GM12875 (cell line): ENCODE measurements at regions not wholly inside any gene's neighbourhood (a gene's known extent, or its start where the extent isn't known, plus 50 kb on each side); places are given as distances from the start of the nearest gene placed in this dataset.

Experiments used
- H3K4me3 ChIP-seq: one replicate; pipeline ENCODE4 v1.5.1; 2011; ENCODE audit warnings: low read depth, low read length, control low read depth
- TF ChIP-seq, protein P1 (sequence below): IDR thresholded peaks from 2 replicates; pipeline ENCODE4 v1.5.1; 2011; ENCODE audit warnings: low read depth, mild to moderate bottlenecking, control low read depth, inconsistent platforms, low read length, moderate library complexity, borderline replicate concordance; ENCODE audit not compliant: insufficient read depth

DNA sequence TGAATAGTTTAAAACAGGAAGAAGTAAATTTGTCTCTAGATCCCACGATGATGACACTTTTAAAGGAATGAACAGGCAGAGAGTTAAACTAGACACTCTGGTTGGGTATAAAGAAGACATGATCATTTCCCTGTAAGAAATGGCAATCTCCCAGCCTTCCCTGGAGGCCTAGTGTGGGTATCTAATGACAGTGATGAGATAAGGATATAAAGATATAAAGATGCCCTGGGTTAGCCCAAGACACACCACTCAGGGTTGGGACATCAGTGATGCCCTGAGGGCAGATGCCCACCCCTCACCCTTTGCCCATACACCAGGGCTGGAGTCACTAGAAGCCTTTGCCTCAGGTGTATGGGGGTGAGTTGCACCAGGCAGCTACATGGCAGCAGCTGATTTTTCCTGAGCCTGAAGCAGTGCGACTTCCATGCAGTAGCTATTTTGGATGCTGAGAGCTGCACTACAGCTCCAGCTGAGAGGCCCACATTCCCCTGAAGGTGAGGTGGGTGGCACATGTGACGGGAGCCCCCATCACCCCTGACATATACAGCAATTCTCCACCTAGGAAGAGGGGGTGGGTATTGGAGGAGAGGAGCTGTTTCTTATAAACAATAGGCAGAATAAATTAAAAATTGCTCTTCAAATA, 177.5 kb downstream of the NDFIP2 start:
- TF ChIP-seq, protein P1, sequence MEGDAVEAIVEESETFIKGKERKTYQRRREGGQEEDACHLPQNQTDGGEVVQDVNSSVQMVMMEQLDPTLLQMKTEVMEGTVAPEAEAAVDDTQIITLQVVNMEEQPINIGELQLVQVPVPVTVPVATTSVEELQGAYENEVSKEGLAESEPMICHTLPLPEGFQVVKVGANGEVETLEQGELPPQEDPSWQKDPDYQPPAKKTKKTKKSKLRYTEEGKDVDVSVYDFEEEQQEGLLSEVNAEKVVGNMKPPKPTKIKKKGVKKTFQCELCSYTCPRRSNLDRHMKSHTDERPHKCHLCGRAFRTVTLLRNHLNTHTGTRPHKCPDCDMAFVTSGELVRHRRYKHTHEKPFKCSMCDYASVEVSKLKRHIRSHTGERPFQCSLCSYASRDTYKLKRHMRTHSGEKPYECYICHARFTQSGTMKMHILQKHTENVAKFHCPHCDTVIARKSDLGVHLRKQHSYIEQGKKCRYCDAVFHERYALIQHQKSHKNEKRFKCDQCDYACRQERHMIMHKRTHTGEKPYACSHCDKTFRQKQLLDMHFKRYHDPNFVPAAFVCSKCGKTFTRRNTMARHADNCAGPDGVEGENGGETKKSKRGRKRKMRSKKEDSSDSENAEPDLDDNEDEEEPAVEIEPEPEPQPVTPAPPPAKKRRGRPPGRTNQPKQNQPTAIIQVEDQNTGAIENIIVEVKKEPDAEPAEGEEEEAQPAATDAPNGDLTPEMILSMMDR = no peak
- H3K4me3 ChIP-seq = no peak overlapping the region

DNA sequence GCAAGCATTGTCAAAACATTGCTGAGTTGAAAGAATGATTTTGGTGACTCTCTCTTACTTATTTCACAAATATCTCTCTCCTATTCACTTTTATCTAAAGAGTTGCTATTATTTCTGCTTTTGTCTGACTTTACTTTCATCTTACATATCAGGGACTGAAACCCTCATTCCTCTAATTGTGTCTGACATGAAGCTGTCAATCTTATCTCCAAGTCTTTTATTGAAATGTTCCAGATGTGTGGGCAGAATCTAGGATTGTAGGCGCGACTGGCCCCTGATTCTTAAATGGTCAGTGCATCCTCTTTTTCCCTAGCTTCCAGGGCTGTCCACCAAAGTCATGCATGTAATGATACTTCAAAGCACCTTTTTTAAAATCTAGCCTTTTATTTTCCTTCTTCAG, 174.6 kb downstream of the NDFIP2 start:
- TF ChIP-seq, protein P1 = no peak
- no peak overlapping the region for H3K4me3 ChIP-seq

DNA sequence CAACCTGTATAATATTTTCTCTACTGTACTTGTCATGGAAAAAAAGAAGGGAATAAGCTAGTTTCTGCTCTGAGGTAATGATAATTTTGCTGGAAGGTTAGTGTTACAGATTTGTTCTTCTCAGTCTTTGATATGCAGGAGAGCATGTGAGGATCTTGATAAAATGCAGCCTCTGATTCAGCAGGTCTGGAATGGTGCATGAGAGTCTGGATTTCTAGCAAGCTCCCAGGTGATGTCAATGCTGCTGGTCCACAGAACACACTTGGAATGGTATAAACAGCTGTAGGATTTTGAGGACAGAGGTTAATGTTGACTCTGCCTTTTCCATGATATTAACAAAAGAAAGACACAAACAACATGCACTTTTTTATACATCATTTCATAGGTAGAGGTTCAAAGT, 173.6 kb downstream of the NDFIP2 start:
- TF ChIP-seq, protein P1 = no peak
- H3K4me3 ChIP-seq = no peak overlapping the region

DNA sequence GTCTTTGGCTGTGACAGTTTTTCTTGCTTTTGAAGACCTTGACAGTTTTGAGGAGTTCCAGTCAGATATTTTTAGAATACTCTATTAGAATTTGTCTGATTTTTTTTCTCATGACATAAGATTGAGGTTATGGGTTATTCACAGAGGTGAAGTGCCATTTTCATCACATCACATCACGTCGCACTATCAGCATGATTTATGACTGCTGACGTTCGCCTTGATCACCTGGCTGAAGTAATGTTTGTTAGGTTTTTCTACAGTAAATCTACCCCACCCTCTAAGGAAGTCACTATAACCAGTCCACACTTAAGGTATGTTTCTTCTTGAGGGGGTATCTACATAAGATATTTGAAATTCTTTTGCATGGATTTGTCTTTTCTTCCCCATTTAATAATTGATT, 169.7 kb downstream of the NDFIP2 start:
- TF ChIP-seq, protein P1 = no peak
- no peak overlapping the region for H3K4me3 ChIP-seq

DNA sequence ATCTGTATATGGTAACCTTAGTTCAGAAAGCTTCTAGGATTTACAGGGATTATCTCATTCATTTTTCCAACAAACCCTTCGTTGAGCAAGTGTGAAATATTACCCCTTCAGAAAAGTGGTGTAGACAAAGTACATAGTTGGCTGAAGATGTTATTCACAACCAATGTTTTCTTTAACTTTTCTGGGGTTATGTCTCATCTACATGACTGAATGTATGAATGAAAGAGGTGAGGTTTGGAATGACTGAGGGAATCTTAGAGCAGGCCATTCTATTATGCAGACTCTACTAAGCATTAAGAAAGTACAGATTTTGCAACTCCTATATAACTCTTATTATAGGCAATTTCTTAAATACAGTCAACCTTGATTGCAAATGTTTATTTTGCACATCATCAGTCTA, 167.2 kb downstream of the NDFIP2 start:
- H3K4me3 ChIP-seq = no peak overlapping the region
- TF ChIP-seq, protein P1 = no peak

DNA sequence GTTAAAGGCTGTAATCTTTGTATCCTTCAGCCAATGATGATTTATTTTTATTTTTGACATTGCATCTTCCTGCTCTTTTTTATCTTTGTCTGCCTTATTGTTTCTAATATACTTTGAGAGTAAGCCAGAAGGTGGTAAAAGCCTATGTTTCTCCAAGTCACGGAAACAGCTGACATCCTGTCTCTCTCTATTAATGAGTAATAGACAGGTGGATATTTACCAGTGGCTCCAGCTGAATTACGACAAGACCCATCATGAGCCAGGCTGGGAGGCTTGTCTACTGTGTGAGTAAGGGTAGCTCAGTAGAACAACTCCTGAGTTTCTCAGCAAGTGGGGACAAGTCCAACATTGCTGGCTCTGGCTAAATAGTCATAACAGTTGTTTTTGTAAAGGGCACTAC, 166.6 kb downstream of the NDFIP2 start:
- no peak overlapping the region for H3K4me3 ChIP-seq
- TF ChIP-seq, protein P1 = no peak

DNA sequence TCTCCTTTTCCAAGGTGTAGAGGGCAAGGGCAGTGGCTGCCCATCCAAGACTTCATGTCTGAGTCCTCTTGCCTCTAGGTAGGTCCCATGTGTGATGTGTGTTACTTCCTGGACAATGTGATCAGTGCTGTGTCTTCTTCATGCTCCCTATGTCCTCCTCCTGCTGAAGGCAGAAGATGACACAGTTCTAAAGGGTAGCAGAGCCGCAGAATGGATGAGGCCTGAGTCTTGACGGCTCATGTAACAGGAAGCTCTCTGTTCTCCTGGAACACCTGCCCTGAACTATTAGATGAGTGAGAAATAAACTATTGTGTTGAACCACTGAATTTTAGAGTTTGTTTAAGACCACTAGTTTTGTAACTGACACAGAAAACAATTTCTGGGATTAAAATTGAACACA, 165.9 kb downstream of the NDFIP2 start:
- TF ChIP-seq, protein P1 = no peak

More for the DNA sequence above, 165.9 kb downstream of the NDFIP2 start:
- H3K4me3 ChIP-seq = no peak overlapping the region
